Epithelial cell of prostate (primary cell): ENCODE measurements at regions not wholly inside any gene's neighbourhood (a gene's known extent, or its start where the extent isn't known, plus 50 kb on each side); places are given as distances from the start of the nearest gene placed in this dataset.
A peak's percentile ranks its signal among the peaks of the same experiment; 100 is the strongest.

ENCODE experiments used
- DNase-seq: peaks from one replicate; pipeline ENCODE4 v3.0.0-alpha.2; 2011; ENCODE audit warnings: low read depth, low spot score
- H3K27ac ChIP-seq: fragments of 450-650 bp; 2 replicates; pipeline ENCODE4 v1.5.1; 2017; ENCODE audit warnings: mild to moderate bottlenecking

- no peak overlapping the region for H3K27ac ChIP-seq
- DNase-seq = no peak
Measured at GRCh38 chr5:74279244-74279643, 361.3 kb downstream of the ENC1 start.

- no peak overlapping the region for H3K27ac ChIP-seq
- DNase-seq = no peak
Measured at GRCh38 chr5:74277418-74277817, 363.1 kb downstream of the ENC1 start.

- no peak for DNase-seq
- no peak overlapping the region for H3K27ac ChIP-seq
Measured at GRCh38 chr5:74275171-74275992, 365.1 kb downstream of the ENC1 start.

- no peak overlapping the region for H3K27ac ChIP-seq
- DNase-seq = no peak
Measured at GRCh38 chr5:74274326-74274725, 366.2 kb downstream of the ENC1 start.

GRCh38 chr5:74272831-74273451 lies 367.6 kb downstream of the ENC1 start:
- no peak for DNase-seq
- no peak overlapping the region for H3K27ac ChIP-seq

GRCh38 chr5:74272024-74272775 lies 368.3 kb downstream of the ENC1 start:
- no peak for DNase-seq
- no peak overlapping the region for H3K27ac ChIP-seq

GRCh38 chr5:74268297-74268696 lies 372.2 kb downstream of the ENC1 start:
- DNase-seq = no peak
- no peak overlapping the region for H3K27ac ChIP-seq

GRCh38 chr5:74266836-74267235 lies 373.7 kb downstream of the ENC1 start:
- no peak for DNase-seq
- H3K27ac ChIP-seq = no peak overlapping the region

- no peak for DNase-seq
- no peak overlapping the region for H3K27ac ChIP-seq
Measured at GRCh38 chr5:74266132-74266531, 374.4 kb downstream of the ENC1 start.

- no peak for DNase-seq
- no peak overlapping the region for H3K27ac ChIP-seq
Measured at GRCh38 chr5:74262544-74263207, 377.9 kb downstream of the ENC1 start.

- no peak overlapping the region for H3K27ac ChIP-seq
- DNase-seq = no peak
Measured at GRCh38 chr5:74261866-74262265, 378.7 kb downstream of the ENC1 start.

GRCh38 chr5:74261421-74261820 lies 379.1 kb downstream of the ENC1 start:
- H3K27ac ChIP-seq = no peak overlapping the region
- DNase-seq = no peak

- DNase-seq = no peak
- no peak overlapping the region for H3K27ac ChIP-seq
Measured at GRCh38 chr5:74259572-74259971, 381.0 kb downstream of the ENC1 start.

- no peak overlapping the region for H3K27ac ChIP-seq
- no peak for DNase-seq
Measured at GRCh38 chr5:74258314-74258665, 382.2 kb downstream of the ENC1 start.

- DNase-seq = no peak
- peak overlapping the region; percentile 26 for H3K27ac ChIP-seq
Measured at GRCh38 chr5:74257645-74258313, 382.7 kb downstream of the ENC1 start.

- DNase-seq = no peak
- peak overlapping the region; percentile 26 for H3K27ac ChIP-seq
Measured at GRCh38 chr5:74257060-74257527, 383.4 kb downstream of the ENC1 start.

- DNase-seq = no peak
- no peak overlapping the region for H3K27ac ChIP-seq
Measured at GRCh38 chr5:74255692-74256392, 384.7 kb downstream of the ENC1 start.

- no peak for DNase-seq
Measured at GRCh38 chr5:74254257-74254656, 386.3 kb downstream of the ENC1 start.

GRCh38 chr5:74252044-74252443 lies 388.5 kb downstream of the ENC1 start:
- H3K27ac ChIP-seq = peak overlapping the region; percentile 89
- no peak for DNase-seq

More at GRCh38 chr5:74254257-74254656, 386.3 kb downstream of the ENC1 start:
- no peak overlapping the region for H3K27ac ChIP-seq
